HG03064 (cell line): ENCODE measurements at regions not wholly inside any gene's neighbourhood (a gene's known extent, or its start where the extent isn't known, plus 50 kb on each side); places are given as distances from the start of the nearest gene placed in this dataset.
"Not testable (repeated sequence)": the region's sequence is repeated elsewhere in the genome, so short reads cannot be mapped to it uniquely, and the experiment has no call there.

Source experiments
- ATAC-seq: cut with Tn5 transposase; IDR thresholded peaks from one replicate; pipeline ENCODE4 v1.9.1; 2021; ENCODE audit warnings: low read depth; ENCODE audit not compliant: unreplicated experiment

DNA sequence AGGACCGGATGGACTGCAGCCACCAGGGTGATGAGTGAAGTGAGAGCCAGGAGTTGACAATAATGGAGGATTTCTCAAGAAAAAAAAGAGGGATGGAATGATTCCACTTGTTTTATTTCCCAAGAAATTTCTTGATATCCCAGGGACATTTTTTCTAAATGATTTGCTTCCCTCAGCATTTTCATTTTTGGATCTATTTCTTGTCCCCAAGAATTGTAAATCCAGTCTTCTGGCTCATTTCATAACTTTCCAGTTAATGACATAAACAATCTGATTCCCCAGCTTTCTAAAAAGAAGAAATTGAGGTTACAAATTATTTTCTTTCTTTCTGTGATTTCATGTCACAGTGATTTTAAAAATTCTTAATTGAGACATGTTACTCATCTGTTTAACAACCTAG is 446.5 kb downstream of the PRR16 start:
- no peak for ATAC-seq

DNA sequence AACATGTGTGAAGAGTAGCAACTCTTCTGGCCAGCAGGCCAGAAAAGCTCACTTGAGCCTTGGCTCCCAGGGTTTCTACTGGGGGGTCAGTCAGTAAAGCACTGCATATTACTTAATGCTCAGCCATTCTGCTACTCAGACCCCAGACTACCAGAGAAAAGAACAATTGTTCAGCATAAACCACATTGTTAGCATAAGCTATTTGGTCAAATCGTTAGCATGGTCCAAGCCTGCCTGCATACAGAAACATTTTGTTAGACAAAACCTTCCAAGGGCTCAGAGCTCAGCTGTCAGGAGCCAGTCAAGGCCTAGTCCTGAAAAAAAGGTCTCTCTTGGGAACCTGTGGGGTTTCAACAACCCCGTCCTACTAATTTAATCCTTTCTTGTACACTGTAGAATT is 449.3 kb downstream of the PRR16 start:
- no peak for ATAC-seq

DNA sequence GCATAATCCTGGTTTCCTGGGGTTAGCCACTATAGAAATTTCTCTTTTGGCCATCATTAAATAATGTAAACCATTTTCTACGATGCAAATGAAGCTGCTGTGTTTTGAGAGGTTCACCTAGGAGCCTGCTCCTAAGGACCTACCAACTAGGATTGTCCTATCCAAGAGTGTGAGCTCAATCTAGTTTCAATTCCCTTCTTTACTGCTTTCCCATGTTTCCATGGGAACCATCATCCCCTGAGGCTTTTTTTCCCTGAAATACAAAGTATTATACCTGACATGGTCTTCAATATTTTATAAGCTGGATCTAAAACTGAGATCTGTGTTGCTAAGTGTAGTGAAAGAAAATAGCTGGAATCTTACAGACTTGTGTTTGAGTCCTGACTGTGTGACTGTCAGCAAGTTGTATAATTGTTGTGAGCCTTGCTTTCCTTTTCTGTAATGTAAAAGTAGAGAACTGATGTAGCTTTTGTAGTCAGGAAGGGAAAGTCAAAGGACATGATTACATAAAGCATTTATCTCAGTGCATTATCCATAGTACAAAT is 453.2 kb downstream of the PRR16 start:
- ATAC-seq: no peak

DNA sequence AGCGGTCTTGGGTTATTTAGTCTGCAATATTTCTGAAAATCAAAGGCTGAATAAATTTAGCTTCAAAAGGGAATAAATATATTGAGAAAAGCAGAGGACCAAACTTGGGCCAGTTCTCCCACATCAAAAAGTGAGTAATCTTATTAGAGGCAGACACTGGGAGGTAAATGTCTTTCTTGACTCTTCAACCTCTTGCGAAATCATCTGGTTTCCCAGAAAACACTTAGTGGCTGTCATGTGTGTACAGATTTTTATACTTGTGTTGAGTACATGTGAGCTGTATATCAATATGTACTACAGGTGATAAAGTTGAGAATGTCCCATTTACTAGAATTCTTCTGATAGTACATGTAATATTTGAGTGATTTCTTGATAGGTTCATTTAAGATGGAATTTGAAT is 454.9 kb downstream of the PRR16 start:
- no peak for ATAC-seq

DNA sequence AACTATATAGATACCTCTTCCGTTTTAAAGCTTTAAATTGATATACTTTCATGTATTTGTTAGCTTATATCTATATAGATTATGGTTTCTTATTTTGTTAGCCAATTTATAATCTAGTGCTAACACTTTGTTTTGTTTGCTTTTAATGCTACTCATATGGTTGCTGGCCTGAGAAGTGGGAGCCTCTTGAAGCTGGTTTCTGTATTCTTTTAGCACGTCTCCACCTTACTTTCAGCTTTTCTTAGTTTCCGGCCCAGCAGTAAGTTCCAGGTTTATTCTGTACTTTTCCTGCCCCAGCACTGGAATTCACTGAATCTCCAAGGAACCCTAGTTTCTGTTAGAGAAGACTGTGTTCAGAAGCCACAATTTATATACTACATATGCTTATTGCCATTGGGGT is 458.9 kb downstream of the PRR16 start:
- no peak for ATAC-seq

DNA sequence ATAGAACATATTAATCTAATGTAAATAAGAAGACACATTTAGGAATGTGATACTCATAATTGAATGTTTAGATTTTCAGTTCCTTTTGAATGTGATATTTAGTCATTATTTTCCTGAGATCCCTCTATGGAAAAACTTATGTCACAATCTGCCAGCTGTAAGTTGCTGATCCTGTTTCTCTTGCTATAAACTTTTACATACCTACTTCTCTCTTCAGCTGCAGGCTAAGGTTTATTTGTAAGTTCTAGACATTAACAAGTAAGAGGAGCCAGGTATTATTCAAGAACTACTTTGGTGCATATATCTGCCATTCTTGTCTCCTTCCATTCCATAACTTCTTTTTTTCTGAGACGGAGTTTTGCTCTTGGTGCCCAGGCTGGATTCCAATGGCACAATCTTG is 462.4 kb downstream of the PRR16 start:
- no peak for ATAC-seq

DNA sequence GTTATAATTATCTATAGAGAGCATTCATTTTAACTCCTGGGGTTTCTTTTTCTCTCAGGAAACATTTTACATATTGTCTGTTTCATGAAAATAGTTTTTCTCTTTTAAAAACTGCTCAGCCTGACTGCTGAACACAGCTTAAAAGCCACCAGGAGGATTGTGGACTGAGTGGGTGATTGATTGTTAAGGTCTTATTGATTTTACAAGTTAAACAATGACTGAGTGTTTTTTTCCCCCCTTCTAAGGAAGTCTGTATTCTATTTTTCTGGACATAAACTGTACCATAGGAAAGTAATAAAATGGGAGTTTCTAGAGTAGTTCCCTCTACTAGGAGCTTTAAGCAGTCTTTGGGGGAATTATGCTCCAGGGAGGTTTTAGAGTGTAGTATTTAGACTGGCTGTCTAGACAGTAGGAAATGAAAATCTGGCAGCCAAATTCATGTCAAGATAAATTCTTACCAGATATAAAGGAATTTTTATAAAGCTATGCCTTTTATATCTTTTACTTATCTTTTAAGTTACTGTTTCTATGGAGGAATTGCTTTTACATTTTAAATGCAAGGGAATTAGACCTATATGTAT is 463.9 kb downstream of the PRR16 start:
- ATAC-seq: no peak

DNA sequence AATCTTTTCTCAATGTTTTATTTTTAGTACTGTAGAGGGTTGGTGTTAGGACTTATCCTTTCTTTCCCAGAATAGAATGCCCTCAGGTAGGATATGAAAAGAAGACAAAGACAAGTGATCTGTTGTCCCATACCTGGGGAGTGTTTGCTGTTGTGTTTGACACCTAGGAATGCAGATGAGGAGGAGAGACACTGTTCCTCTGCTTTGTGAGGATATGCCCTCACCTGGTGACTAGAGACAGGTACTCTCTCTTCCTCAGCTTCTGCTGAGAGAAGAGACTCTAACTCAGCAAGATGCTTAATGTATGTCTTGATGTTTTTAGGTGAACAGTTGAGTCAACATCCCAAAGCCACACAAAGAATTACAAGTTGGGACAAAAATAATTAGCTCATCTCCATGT is 468.4 kb downstream of the PRR16 start:
- no peak for ATAC-seq

DNA sequence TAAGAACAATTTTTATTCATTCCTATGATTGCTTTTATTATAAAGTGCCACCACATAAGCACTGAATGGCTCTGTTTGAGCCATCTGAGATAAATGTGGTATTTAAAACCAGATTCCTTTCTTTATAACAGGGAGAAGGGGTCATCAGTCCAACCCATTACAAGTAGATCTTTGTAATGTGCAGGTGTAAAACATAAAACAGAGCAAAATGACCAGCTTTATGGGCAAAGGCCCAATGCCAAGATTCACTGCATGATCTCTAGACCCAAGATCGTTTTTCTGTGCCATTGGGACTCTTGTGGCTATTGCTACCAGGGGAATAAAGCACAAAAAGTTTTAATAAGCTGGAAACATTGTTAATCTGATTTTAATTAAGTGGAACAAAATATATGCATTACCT is 469.9 kb downstream of the PRR16 start:
- ATAC-seq: no peak

DNA sequence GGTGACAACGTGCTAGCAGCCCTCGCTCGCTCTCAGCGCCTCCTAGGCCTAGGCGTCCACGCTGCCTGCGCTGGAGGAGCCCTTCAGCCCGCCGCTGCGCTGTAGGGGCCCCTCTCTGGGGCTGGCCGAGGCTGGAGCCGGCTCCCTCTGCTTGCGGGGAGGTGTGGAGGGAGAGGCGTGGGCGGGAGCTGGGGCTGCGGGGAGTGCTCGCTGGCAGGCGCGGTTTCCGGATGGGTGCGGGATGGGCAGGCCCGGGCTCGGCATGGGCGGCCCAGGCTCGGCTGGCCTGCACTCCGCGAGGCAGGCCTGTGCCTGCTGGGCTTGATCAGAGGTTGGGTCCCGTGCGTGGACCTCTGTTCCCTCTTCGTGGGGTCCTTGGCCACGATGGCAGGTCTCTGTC is 472.6 kb downstream of the PRR16 start:
- no peak for ATAC-seq

DNA sequence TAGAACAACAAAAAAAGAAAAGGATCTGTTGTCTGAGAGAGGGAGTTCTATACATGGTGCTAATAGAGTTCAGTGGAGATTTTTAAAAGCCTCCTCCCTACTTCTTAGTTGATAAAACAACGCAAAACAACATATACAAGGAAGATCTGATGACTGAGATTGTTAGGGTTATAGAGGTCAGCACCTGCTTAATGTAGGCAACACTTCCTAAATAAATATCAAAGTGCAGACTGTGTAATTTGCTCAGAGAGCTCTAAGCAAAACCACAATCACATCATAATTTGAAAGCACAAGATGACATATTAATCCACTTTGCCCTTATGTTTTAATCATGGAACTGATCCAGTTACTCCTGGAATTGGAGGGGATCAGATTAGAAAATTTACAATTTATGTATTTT is 474.5 kb downstream of the PRR16 start:
- ATAC-seq: no peak

DNA sequence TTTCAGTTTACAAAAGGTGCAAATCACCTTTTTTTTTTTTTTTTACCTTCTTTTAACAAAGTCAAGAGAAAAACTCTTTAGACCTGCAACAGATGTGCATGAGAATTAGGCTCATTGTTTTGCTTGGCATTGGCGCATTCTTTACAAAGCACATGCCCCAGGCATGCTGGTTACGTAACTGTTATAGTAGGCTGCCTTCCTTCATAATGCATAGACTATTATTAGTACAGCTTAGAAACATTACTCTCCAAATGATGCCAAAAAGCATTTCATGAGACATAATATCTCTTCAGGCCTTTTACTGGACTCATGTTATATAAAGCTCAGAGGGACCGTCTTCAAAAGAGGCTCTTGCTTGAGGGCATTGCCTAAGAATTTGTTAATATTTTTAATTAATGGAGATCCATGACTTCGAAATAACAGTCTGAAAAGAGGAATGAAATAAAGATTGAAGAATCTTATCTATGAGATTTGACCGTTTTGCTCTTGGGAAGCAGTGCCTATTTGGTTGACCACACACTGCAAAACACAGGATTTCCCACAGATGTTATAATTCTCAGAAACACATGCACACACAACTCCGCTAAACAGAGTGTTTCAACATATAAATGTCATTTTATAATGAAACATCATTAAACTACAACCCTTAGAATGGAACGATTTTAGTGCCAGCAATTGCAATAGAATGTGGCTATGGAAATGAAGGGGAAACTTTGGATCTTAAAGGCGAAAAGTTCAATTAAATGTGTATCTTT is 478.7 kb downstream of the PRR16 start:
- no peak for ATAC-seq

DNA sequence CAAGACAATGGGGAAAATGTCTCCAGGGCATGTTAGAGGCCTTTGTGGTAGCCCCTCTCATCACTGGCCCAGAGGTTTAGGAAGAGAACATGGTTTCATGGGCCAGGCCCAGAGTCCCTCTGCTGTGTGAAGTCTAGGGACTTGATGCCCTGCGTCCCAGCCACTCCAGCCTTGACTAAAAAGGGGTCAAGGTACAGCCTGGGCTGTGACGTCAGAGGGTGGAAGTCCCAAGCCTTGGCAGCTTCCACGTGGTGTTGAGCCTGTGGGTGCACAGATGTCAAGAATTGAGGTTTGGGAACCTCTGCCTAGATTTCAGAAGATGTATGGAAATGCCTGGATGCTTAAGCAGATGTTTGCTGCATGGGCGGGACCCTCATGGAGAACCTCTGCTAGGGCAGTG is 485.5 kb downstream of the PRR16 start:
- not testable (repeated sequence) for ATAC-seq

DNA sequence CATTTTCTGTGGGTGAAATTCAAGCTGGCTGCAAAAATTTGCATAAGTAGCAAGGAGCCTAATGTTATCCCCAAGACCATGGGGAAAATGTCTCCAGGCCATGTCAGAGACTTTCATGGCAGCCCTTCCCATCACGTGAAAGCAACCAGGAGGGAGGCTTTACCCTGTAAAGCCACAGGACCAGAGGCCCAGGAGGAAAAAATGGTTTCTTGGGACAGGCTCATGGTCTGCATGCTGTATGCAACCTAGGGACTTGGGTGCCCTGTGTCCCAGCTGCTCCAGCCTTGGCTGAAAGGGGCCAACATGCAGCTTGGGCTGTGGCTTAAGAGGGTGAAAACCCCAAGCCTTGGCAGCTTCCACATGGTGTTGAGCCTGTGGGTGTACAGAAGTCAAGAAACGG is 489.3 kb downstream of the PRR16 start:
- not testable (repeated sequence) for ATAC-seq

DNA sequence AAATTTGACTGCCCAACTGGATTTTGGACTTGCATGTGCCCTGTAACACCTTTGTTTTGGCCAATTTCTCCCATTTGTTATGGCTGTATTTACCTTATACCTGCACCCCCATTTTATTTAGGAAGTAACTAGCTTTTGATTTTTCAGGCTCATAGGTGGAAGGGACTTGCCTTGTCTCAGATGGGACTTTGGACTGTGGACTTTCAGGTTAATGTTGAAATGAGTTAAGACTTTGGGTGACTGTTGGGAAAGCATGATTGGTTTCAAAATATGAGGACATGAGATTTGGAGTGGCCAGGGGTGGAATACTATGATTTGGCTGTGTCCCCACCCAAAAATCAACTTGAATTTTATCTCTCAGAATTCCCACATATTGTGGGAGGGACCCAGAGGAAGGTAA is 490.2 kb downstream of the PRR16 start:
- no peak for ATAC-seq

DNA sequence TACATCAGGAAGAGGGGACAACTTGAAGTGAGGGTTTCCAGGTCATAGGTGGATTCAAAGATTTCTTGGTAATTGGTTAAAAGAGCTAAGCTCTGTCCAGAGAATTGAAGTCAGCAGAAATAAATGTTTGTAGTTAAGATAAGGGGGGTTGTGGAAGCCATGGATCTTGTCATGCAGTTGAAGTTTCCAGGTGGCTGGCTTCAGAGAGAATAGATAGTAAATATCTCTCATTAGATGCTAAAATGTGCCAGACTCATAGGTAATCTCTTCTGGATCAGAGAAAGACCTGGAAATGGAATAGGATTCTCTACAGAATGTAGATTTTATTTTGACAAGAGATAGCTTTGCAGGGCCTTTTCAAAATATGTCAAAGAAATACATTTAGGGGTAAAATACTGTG is 491.7 kb downstream of the PRR16 start:
- ATAC-seq: no peak

DNA sequence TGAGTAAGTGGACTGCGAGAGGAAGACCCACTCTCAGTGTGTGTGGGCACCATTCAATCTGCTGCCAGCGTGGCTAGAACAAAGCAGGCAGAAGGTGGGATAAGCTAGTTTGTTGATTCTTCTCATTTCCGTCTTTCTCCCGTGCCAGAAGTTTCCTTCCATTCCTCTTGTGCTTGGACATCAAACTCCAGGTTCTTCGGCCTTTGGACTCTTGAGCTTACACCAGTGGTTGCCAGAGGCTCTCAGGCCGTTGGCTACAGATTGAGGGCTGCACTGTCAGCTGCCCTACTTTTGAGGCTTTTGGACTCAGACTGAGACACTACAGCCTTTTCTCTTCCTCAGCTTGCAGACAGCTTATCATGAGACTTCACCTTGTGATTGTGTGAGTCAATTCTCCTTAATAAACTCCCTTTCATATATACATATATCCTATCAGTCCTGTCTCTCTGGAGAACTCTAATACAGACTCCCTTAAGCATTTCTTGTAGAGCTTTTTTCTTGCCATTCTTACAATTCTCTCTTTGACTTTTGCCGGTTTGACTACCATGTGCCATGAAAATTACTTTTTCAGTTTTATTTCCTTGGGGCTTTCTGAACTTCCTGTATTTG is 494.9 kb downstream of the PRR16 start:
- ATAC-seq: no peak

DNA sequence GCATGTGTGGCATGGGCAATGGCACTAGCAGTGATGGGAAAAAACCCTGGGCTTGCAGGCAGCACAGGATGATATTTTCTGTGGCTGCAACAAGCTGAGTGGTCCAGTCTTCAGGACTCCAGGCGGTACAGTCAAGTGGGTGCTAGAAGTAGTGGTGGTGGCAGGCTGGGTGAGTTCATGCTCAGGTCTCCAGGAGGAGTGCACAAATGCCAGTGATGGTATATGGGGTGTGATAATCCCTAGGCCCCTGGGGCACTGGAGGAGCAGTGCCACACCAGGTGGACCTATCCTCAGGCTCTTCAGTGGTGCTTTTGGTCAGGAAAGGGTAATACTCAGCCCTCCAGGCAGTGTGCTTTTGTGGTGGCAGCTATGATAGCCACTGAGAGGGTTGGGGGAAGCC is 496.4 kb downstream of the PRR16 start:
- ATAC-seq: no peak

DNA sequence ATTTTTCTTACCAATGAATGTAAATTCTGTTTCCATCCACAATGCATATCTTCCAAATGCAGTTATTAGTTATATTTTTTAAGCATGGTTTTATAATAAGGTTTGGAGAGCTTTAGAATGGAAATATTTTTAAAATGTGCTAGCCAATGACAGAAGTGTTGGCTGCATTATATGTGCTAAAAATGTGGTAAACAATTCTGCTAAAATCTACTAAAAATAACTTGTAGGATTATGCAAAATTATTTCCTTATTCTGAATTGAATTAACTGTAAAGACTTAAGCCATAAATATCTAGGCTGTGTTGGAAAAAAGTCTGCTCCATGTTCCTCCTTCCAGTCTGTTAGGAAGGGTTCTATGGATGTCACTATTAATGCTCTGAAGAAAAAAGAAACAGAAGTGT is 503.3 kb downstream of the PRR16 start:
- ATAC-seq: no peak

DNA sequence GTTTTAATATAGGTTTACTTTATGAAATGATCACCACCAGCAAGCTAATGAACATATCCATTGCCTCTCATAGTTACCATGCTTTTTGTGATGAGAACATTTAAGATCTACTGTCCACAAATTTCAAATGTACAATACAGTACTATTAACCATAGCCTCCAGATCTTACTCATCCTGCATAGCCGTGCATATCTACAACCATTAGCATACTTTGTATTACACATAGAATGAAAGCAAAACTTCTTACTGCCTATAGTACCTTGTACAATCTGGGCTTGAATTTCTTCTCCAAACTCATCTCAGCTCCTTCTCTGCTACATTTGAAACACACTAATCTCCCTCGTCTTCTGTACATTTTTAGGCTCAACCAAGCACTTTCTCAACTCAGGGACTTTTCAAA is 510.6 kb downstream of the PRR16 start:
- ATAC-seq: no peak

DNA sequence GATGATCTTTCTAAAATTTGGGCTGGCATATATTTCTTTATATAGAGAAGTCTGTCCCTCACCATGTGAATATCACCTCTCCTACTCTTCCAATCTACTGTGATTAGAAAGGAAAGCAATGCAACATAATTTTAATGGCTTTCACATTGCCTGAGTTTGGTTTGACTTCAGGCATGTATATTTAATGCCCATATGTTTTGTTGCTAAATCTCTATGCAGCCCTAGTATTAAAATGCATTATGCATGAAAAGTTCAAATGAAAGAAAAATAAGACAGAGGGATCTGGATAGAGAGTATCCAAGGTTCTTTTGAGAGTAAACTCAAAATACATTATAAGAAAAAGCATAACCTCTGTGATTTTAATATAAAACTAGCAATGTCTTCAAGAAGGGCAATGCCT is 518.3 kb downstream of the PRR16 start:
- no peak for ATAC-seq

DNA sequence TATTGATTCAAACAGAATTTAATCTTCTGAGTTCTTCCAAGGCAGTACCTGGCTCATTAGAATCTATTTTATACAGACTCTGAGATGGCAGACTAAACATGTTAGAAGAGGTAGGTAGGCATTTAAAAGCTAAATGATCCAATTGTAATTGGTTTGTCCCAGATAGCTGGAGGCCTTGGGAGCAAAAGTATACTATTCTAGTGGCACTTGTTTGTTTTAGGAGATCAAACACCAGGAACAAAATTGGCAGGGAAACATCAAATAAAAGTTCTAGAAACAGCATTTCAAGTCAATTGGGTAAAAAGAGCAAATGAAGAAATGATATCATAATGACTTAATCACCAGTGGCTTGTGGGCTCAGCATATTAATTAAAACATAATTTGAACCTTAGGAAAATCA is 521.4 kb downstream of the PRR16 start:
- no peak for ATAC-seq
